ENCODE measurements at regions not wholly inside any gene's neighbourhood (a gene's known extent, or its start where the extent isn't known, plus 50 kb on each side); places are given as distances from the start of the nearest gene placed in this dataset.

GRCh38 chr1:14341147-14341546 is 257.3 kb upstream of the KAZN start:
- no peak for TF ChIP-seq CTCF (IDR thresholded peaks at IDR 0.05)
- ATAC-seq, result peak in 2 of 8 donors; percentile 12 to 25
- DNase-seq, result no peak
- no peak overlapping the region for H3K27ac ChIP-seq
- H3K4me3 ChIP-seq, result no peak overlapping the region
- H3K27me3 ChIP-seq, result peaks cover 0 to 38% (median 5%) of the 10 kb centered on the region in 7 donors
- H3K36me3 ChIP-seq, result no peaks in the 10 kb centered on the region
- intact Hi-C loops (cut with DNase I), result no loop called here
- H3K9me3 ChIP-seq, result peaks cover 0 to 2% (median 0%) of the 10 kb centered on the region in 11 donors
- H3K4me1 ChIP-seq, result no peaks in the 10 kb centered on the region
- 73 to 88% methylated on average over 3 of the region's 3 CpGs for WGBS, 2 donors

GRCh38 chr1:14345946-14346550 is 252.4 kb upstream of the KAZN start:
- H3K4me3 ChIP-seq, result no peak overlapping the region
- no peak for DNase-seq
- intact Hi-C loops (cut with DNase I), result no loop called here
- peaks cover 0 to 8% (median 0%) of the 10 kb centered on the region in 11 donors for H3K9me3 ChIP-seq
- H3K36me3 ChIP-seq, result no peaks in the 10 kb centered on the region
- no peak for TF ChIP-seq CTCF (IDR thresholded peaks at IDR 0.05)
- no peaks in the 10 kb centered on the region for H3K4me1 ChIP-seq
- ATAC-seq, result peak in 1 of 8 donors; percentile 38
- no peak overlapping the region for H3K27ac ChIP-seq
- WGBS, 2 donors, result 54 to 62% methylated on average over 8 of the region's 8 CpGs
- peaks cover 0 to 38% (median 0%) of the 10 kb centered on the region in 7 donors for H3K27me3 ChIP-seq

- Histone ChIP-seq H3K27me3 (peaks cover 0 to 28% (median 0%) of the 10 kb centered on the region in 7 donors), H3K4me3 (no peak overlapping the region), H3K27ac (no peak overlapping the region), H3K36me3 (no peaks in the 10 kb centered on the region), H3K4me1 (no peaks in the 10 kb centered on the region), H3K9me3 (peaks cover 0 to 17% (median 0%) of the 10 kb centered on the region in 11 donors)
- WGBS, 2 donors, result 71% methylated on average over 6 of the region's 6 CpGs
- ATAC-seq (no peak), DNase-seq (no peak)
- TF ChIP-seq CTCF (IDR thresholded peaks at IDR 0.05), result no peak
- intact Hi-C loops (cut with DNase I), result no loop called here
These were observed 251.3 kb upstream of the KAZN start for GRCh38 chr1:14347186-14347585.

GRCh38 chr1:14347776-14348175 is 250.7 kb upstream of the KAZN start:
- intact Hi-C loops (cut with DNase I), result no loop called here
- Histone ChIP-seq H3K27ac (no peak overlapping the region), H3K36me3 (no peaks in the 10 kb centered on the region), H3K4me3 (no peak overlapping the region), H3K27me3 (peaks cover 0 to 22% (median 0%) of the 10 kb centered on the region in 7 donors), H3K4me1 (no peaks in the 10 kb centered on the region), H3K9me3 (peaks cover 0 to 17% (median 0%) of the 10 kb centered on the region in 11 donors)
- ATAC-seq, result no peak
- 53 to 63% methylated on average over 3 of the region's 3 CpGs for WGBS, 2 donors
- no peak for DNase-seq
- no peak for TF ChIP-seq CTCF (IDR thresholded peaks at IDR 0.05)

All from heart right ventricle (tissue), 16 donors.